WTC11 (cell line): ENCODE measurements at regions not wholly inside any gene's neighbourhood (a gene's known extent, or its start where the extent isn't known, plus 50 kb on each side); places are given as distances from the start of the nearest gene placed in this dataset.

Experiments used
- JUN ChIP-seq: sonication (generic); formaldehyde crosslinking; IDR thresholded peaks from 2 replicates; pipeline ENCODE4 v1.8.0; 2023; ENCODE audit warnings: mild to moderate bottlenecking, missing genetic modification reagents
- PRRX2 ChIP-seq: fragments of 250-450 bp; sonication (Bioruptor Pico); IDR thresholded peaks from 2 replicates; pipeline ENCODE4 v1.8.0; 2021; ENCODE audit warnings: mild to moderate bottlenecking
- SOX15 ChIP-seq: fragments of 250-450 bp; sonication (Bioruptor Pico); IDR thresholded peaks from 2 replicates; pipeline ENCODE4 v1.9.0; 2021; ENCODE audit warnings: mild to moderate bottlenecking
- ZBTB21 ChIP-seq: sonication (generic); formaldehyde crosslinking; IDR thresholded peaks from 2 replicates; pipeline ENCODE4 v1.8.1; 2023; ENCODE audit warnings: mild to moderate bottlenecking, missing genetic modification reagents, borderline replicate concordance
- ZNF121 ChIP-seq: sonication (generic); formaldehyde crosslinking; IDR thresholded peaks from 2 replicates; pipeline ENCODE4 v1.8.0; 2023; ENCODE audit warnings: missing genetic modification reagents
- ZNF416 ChIP-seq: fragments of 250-450 bp; sonication (Bioruptor Pico); IDR thresholded peaks from 2 replicates; pipeline ENCODE4 v1.9.0; 2021; ENCODE audit warnings: mild to moderate bottlenecking, inconsistent platforms
- TF ChIP-seq, protein P1 (sequence below): fragments of 200-600 bp; IDR thresholded peaks from 2 replicates; pipeline ENCODE4 v1.8.0; 2022; ENCODE audit warnings: antibody characterized with exemption
- TF ChIP-seq, protein P2 (sequence below): sonication (generic); formaldehyde crosslinking; IDR thresholded peaks from 2 replicates; pipeline ENCODE4 v1.8.0; 2022; ENCODE audit warnings: mild to moderate bottlenecking, missing genetic modification reagents

DNA sequence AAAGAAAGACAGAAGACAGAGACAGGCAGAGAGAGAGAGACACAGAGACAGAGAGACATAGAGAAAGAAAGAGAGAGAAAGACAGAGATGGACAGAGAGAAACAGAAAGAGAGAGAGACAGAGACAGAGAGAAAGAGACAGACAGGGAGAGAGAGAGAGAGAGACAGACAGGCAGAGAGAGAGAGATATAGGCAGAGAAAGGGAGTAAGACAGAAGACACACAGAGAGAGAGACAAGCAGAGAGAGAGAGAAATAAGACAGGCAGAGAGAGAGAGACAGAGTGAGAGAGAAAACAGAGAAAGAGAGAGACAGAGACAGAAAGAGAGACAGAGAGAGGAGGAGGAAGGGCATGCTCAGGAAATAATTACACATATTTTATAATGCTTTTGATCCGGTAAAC is 758.3 kb upstream of the DEFB115 start:
- TF ChIP-seq, protein P1, sequence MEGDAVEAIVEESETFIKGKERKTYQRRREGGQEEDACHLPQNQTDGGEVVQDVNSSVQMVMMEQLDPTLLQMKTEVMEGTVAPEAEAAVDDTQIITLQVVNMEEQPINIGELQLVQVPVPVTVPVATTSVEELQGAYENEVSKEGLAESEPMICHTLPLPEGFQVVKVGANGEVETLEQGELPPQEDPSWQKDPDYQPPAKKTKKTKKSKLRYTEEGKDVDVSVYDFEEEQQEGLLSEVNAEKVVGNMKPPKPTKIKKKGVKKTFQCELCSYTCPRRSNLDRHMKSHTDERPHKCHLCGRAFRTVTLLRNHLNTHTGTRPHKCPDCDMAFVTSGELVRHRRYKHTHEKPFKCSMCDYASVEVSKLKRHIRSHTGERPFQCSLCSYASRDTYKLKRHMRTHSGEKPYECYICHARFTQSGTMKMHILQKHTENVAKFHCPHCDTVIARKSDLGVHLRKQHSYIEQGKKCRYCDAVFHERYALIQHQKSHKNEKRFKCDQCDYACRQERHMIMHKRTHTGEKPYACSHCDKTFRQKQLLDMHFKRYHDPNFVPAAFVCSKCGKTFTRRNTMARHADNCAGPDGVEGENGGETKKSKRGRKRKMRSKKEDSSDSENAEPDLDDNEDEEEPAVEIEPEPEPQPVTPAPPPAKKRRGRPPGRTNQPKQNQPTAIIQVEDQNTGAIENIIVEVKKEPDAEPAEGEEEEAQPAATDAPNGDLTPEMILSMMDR = no peak
- TF ChIP-seq SOX15 (CRISPR knock-in tag) (no peak), ZBTB21 (CRISPR knock-in tag) (no peak), PRRX2 (CRISPR knock-in tag) (no peak), ZNF416 (no peak), JUN (CRISPR knock-in tag) (no peak), ZNF121 (CRISPR knock-in tag) (no peak)
- TF ChIP-seq, protein P2, sequence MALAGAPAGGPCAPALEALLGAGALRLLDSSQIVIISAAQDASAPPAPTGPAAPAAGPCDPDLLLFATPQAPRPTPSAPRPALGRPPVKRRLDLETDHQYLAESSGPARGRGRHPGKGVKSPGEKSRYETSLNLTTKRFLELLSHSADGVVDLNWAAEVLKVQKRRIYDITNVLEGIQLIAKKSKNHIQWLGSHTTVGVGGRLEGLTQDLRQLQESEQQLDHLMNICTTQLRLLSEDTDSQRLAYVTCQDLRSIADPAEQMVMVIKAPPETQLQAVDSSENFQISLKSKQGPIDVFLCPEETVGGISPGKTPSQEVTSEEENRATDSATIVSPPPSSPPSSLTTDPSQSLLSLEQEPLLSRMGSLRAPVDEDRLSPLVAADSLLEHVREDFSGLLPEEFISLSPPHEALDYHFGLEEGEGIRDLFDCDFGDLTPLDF = no peak
